ENCODE measurements at regions not wholly inside any gene's neighbourhood (a gene's known extent, or its start where the extent isn't known, plus 50 kb on each side); places are given as distances from the start of the nearest gene placed in this dataset.

- ATAC-seq (no peak), DNase-seq (no peak)
- intact Hi-C loops (cut with DNase I, micrococcal nuclease) = no loop called here
- Histone ChIP-seq H3K36me3 (ENCODE audit: low read depth) (no peaks in the 10 kb centered on the region), H3K4me1 (ENCODE audit: low read depth) (no peaks in the 10 kb centered on the region), H3K9me3 (no peaks in the 10 kb centered on the region), H3K4me3 (no peak overlapping the region)
- TF ChIP-seq CTCF (IDR thresholded peaks at IDR 0.05) = no peak
These were observed 236.2 kb downstream of the PRELID2 start for GRCh38 chr5:145598983-145599382.

DNA sequence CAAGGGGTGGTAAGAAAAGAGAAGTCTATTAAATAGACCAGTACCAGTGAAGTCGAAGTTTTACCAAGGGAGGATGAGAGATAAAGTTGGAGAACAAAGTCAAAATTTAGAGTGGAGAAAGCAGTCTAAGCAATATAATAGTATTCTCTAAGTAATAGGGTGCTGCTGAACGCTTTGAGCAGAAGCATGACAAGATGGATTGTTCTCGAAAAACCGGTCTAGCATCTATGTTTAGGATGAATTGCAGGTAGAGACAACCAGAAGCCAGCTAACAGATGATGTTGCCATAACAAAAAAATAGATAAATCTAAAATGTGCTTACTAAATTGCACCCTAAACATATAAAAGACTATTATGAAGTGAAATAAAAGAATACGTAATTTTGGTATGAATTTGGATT, 237.0 kb downstream of the PRELID2 start:
- Histone ChIP-seq H3K4me1 (ENCODE audit: low read depth) (no peaks in the 10 kb centered on the region), H3K9me3 (no peaks in the 10 kb centered on the region), H3K36me3 (ENCODE audit: low read depth) (no peaks in the 10 kb centered on the region), H3K4me3 (no peak overlapping the region)
- DNase-seq (no peak), ATAC-seq (no peak)
- intact Hi-C loops (cut with DNase I, micrococcal nuclease) = no loop called here
- TF ChIP-seq CTCF (IDR thresholded peaks at IDR 0.05) = no peak

GRCh38 chr5:145591578-145591977, 243.6 kb downstream of the PRELID2 start:
- TF ChIP-seq CTCF (IDR thresholded peaks at IDR 0.05) = no peak
- H3K9me3 ChIP-seq = no peaks in the 10 kb centered on the region
- no peak for DNase-seq
- intact Hi-C loops (cut with DNase I, micrococcal nuclease) = no loop called here
- no peak overlapping the region for H3K4me3 ChIP-seq
- no peak for ATAC-seq
- no peaks in the 10 kb centered on the region for H3K36me3 ChIP-seq (ENCODE audit: low read depth)
- H3K4me1 ChIP-seq (ENCODE audit: low read depth) = peaks cover 5% of the 10 kb centered on the region

GRCh38 chr5:145589063-145589462, 246.1 kb downstream of the PRELID2 start:
- ATAC-seq = no peak

DNA sequence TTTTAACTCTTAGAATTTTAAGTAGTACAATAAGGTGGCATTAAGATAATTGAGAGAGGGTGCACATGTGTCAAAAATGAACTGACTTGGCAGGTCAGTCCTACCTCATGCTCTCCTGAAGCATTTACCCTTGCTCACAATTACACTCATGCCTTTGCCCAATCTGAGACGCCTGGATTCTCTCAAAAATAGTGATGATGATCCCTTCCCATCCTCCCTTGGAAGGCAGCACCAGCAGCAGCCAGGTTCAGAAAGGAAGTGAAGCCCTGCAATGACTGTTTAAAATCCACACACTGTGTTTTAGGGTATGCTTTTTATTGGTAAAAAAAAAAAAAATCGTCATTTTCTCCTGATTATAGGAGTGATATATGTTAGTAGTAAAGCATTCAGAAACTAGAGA, 246.6 kb downstream of the PRELID2 start:
- Histone ChIP-seq H3K4me1 (ENCODE audit: low read depth) (peaks cover 5% of the 10 kb centered on the region), H3K4me3 (no peak overlapping the region), H3K36me3 (ENCODE audit: low read depth) (no peaks in the 10 kb centered on the region), H3K9me3 (no peaks in the 10 kb centered on the region)
- intact Hi-C loops (cut with DNase I, micrococcal nuclease) = no loop called here
- TF ChIP-seq CTCF (IDR thresholded peaks at IDR 0.05) = no peak
- ATAC-seq = no peak
- DNase-seq = no peak

More at GRCh38 chr5:145589063-145589462, 246.1 kb downstream of the PRELID2 start:
- no peak overlapping the region for H3K4me3 ChIP-seq
- peaks cover 5% of the 10 kb centered on the region for H3K4me1 ChIP-seq (ENCODE audit: low read depth)
- no peak for DNase-seq
- no peaks in the 10 kb centered on the region for H3K9me3 ChIP-seq
- intact Hi-C loops (cut with DNase I, micrococcal nuclease) = no loop called here
- TF ChIP-seq CTCF (IDR thresholded peaks at IDR 0.05) = no peak
- no peaks in the 10 kb centered on the region for H3K36me3 ChIP-seq (ENCODE audit: low read depth)

- no peak for DNase-seq
- no peak for ATAC-seq
- intact Hi-C loops (cut with DNase I, micrococcal nuclease) = no loop called here
- H3K9me3 ChIP-seq = no peaks in the 10 kb centered on the region
- H3K36me3 ChIP-seq (ENCODE audit: low read depth) = no peaks in the 10 kb centered on the region
- no peak overlapping the region for H3K4me3 ChIP-seq
- H3K4me1 ChIP-seq (ENCODE audit: low read depth) = peaks cover 5% of the 10 kb centered on the region
- no peak for TF ChIP-seq CTCF (IDR thresholded peaks at IDR 0.05)
These were observed 247.0 kb downstream of the PRELID2 start for GRCh38 chr5:145588113-145588512.
